GM20431 (cell line): ENCODE measurements at regions not wholly inside any gene's neighbourhood (a gene's known extent, or its start where the extent isn't known, plus 50 kb on each side); places are given as distances from the start of the nearest gene placed in this dataset.
"Not testable (repeated sequence)": the region's sequence is repeated elsewhere in the genome, so short reads cannot be mapped to it uniquely, and the experiment has no call there.

Experiments used
- in situ Hi-C: fragments of 300-500 bp; cut with MseI, MboI; formaldehyde crosslinking; loops from one replicate; pipeline ENCODE4 v1.15.0; 2020; ENCODE audit warnings: low sequenced_read_pairs; ENCODE audit not compliant: unreplicated experiment

DNA sequence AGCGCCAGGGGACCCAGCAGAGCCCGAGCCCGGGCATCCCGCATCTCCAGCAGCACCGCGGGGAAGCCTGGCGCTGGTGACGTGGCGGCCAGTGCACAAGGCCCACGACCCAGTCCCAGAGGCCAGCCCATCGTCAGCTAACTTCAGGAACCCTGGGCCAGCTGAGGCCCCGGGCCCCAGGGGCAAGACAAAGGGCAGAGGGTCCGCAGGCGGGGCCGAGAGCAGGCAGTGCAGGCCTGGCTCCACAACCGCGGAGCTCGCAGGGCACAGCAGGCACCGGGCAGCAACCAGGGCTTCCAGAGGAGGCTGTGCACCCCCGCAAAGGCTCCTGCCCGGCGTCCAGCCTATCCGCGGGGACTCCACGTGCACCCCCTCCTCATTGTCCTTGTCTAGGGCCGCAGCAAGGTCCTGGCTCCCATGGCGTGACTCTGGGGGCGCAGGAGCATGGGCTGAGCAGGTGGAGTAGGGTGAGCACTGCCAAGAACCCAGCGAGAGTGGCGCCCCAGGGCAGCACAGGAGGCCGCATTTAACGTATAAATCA lies 352.5 kb downstream of the KCNJ18 start:
- in situ Hi-C loops: not testable (repeated sequence)

DNA sequence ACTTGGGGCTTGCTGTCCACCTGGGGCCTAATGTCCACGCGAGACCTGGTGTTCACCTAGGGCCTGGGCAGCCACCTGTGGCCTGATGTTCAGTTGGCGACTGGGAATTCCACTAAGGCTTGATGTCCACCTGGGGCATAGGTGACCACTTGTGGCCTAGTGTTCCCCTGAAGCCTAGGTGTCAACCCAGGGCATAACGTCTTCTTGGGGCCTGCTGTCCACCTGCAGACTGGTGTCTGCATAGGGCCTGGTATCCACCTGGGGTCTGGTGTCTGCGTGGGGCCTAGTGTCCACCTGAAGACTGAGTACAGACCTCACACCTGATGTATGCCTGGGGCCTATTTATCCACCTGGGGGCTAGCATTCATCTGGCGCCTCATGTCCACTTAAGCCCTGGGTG lies 355.2 kb downstream of the KCNJ18 start:
- in situ Hi-C loops: not testable (repeated sequence)

DNA sequence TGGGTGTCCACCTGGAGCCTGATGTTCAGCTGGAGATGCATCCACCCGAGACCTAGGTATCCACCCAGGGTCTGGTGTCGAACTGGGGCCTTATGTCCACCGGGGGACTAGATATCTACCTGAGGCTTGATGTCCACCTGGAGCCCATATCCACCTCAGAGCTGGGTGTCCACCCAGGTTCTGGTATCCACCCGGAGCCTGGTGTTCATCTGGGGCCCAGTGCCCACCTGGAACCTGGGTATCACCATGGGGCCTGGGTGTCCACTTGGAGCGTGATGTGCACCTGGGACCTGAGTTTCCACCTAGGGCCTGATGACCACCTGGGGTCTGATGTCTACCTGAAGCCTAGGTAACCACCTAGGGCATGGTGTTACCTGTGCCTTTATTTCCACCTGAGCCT lies 355.9 kb downstream of the KCNJ18 start:
- in situ Hi-C loops: not testable (repeated sequence)

DNA sequence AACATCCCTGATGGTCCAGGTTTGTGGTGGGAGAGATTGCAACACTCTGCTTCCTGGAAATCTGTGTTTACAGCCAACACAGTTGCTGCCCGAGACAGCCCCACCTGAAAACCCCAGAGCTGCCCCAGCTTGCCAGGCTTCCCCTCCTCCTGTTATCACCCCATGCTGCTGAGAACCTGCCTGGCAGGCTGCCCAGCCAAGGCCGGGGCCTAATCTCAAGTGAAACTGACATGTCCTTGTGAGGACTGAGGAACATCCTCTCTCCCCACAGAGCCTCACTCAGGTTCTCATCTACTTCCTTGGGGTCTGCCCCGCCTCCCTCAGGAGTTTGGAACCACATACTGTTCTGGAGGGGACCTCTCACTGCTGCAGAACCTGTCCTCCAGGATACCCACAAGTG lies 358.4 kb downstream of the KCNJ18 start:
- in situ Hi-C loops: not testable (repeated sequence)

DNA sequence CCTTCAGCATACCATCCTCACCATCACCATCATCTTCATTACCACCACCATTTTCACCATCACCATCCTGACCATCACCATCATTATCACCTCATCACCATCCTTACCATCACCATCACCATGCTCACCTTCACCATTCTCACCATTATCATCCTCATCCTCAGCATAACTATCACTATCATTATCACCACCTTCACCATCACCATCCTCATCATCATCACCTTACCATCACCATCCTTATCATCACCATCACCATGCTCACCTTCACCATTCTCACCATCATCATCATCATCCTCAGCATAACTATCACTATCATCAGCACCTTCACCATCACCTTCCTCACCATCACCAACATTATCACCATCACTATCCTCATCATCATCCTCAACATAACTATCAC lies 360.4 kb downstream of the KCNJ18 start:
- in situ Hi-C loops: not testable (repeated sequence)

DNA sequence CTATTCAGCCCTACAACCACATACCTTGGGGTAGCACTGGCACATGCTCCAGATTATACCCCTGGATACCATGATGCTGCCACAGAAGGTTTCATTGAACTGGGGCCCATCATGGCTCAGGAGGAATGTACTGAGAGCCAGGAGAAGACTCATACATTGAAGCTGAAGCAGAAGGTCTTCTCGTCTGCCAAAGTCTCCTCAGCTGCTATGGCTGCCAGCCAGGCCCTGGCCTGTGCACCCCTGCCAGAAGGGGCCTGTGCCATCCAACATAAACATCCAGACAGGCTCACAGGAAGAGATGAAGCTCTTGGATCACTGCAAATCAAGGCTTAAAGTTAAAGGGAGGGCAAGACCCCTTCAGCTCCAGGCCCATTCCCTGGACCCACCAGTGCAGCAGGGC lies 364.2 kb downstream of the KCNJ18 start:
- in situ Hi-C loops: not testable (repeated sequence)

DNA sequence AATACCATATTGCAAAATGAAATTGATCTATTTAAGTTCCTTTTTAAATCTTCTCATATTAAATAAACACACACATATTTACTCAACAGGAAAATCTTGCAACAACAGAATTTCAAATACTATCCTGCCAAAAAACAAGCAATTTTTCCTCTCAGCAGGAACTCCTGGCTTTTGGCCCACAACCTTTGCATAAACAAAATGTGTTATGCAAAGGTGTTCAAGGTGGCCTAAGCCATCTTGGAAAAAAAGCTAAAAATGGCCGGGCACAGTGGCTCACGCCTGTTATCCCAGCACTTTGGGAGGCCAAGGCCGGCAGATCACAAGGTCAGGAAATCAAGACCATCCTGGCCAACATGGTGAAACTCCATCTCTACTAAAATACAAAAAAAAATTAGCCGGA lies 383.6 kb downstream of the KCNJ18 start:
- in situ Hi-C loops: not testable (repeated sequence)

DNA sequence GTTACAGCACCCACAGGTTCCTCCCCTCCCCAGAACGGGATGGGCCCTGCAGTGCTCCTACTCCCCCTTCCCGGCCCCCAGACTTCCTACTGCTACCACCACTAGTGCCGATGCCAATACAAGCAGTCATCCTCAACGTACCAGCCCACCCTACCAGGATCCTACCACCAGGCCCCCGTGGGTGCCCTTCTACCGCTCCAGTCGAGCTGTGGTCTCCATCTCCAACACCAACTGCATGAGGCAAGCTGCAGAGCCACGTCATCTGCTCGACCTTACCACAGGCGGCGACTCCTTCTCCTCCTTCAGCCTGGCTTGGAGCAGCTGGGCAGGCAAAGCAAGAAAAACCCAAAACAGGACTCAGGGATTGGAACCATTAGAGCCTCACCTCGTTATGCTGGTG lies 396.3 kb downstream of the KCNJ18 start:
- in situ Hi-C loops: not testable (repeated sequence)

DNA sequence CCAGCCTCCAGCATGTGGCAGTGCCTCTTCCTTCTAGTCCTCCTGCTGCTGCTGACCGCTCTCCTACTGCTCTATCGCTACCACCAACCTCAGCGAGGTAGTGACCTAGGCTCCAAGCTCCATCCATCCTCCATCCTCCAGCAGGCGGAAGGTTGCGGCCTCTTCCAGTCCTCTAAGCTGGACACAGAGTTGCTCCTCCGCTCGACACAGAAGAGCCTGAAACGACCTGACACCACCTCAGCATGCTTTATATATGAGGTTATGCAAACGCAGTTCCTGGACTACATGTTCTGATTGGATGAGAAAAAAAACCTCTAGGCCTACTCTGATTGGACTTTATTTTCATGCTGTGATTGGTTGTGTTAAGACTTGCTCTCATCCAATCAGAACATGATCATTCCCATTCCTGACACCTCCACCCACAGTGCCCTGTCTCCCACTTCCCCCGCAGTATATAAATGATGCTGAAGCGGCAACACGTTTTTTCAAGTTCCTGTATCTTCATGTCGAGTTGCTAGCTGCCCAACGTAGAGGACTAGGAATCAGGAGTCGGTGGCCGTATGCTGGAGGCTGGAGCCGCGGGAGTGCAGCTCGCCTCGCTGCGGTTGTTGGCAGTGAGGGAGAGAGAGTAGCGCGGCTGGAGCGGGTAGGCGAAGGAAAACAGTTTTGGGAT lies 398.1 kb downstream of the KCNJ18 start:
- in situ Hi-C loops: no loop called here

DNA sequence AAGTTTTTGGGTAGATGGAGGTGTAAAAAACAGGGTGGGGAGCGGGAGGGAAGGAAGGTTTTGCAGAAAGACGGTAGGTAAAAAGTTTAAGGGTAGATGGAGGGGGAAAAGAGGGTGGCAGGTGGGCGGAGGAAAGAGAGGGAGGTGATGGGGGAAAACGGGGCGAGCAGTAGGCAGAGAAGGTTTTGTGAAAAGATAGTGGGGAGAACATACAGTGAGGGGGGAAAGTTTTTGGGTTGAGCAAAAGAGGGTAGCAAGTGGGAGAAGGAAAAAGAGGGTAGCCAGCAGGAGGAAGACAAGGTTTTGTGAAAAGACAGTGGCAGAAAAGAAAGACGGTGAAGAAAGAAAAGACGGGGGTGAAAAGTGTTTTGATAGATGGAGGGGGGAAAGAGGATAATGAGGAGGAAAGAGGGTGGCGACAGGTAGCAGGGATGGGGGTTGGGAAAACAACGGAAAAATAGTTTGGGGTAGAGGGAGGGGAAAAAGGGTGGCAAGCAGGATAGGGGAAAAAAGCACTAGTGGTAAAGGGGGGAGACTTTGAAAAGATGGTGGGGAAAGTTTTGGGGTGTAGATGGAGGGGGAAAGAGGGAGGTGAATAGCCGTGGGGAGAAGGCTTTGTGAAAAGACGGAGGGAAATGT lies 398.8 kb downstream of the KCNJ18 start:
- in situ Hi-C loops: not testable (repeated sequence)

DNA sequence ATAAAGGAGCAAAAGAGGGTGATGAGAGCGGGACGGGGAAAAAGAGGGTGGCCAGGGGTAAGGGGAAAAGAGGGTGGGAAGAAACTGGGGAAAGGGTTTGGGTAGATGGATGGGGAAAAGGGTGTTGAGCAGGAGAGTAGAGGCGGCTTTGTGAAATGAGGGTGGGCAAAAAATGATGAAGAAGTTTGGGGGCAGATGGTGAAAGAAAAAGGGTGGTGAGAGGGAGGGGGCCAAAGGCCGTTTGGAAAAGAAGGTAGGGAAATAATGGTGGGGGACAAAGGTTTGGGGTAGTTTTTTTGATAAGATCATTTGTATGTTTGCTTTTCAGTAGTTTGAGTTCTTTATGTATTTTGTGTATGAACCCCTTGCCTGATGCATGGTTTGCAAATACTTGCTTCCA lies 399.5 kb downstream of the KCNJ18 start:
- in situ Hi-C loops: not testable (repeated sequence)

DNA sequence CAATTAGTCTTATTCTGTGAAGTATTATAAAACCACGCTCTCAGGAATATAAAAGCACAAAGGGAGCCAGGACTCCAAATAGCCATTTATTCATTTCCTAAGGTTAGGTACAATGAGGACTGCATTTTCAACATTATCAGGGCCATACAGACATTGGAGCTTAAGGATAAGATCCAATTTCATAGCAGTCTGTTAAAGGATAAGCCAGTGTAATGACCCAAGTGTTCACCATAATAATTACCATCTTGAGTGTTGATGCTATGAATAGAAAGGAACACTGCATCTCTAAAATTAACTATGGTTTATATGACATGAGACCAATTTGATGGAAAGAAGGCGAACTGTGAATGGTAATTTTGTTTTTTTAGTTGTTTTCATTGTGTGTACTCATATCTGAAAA lies 403.1 kb downstream of the KCNJ18 start:
- in situ Hi-C loops: not testable (repeated sequence)

DNA sequence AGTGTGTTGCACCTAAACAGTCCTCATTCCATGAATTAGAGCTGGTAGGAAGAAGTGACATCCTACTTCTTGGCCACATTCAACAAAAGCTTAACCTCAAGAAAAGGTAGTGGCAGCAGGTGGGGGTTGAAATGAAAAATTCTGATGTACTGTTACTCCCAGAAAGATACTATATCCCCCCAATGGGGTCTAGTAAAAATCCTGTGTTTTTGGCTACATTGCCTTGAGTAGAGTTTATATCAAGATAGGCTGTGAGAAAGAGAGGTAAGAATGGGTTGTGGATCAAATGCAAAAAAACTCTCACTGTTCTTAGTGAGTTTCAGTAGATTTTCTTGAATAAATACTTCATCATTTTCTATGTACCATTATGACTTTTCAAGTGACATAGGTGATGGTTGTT lies 407.3 kb downstream of the KCNJ18 start:
- in situ Hi-C loops: not testable (repeated sequence)

DNA sequence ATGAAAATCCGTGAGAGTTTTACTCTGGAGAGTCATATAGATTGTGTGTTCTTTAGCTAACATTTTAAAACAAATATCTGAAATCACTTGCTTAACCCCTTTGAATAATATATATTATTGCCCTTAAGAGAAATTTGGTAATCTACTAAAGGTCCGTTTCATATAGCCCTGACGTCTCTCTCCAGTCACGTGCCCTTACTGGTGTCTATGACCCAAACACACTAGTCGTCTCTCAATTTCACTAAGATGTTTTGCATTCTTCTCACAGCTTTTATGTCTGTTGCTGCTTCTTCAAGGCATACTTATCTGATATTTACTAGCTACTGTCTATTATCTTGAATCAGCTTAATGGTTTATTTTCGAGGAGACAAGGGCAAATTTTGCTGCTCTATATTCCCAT lies 409.9 kb downstream of the KCNJ18 start:
- in situ Hi-C loops: no loop called here

DNA sequence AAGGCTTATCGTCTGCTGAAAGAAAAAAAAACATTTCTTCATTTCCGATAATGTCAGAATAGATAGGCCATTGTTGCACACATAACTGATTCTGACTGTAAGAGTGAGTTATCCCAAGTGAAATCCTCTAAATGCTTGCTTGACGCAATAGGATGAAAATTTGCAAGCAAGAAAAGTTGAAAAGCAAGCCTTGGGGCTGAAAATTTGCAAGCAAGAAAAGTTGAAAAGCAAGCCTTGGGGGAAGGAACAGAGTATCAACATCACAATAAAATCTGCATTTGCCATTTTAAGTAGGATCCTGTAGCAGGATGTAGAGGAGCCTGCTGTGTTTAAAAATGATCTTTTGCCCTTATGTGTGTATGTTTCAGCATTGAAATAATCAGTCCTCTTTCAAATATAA lies 424.4 kb downstream of the KCNJ18 start:
- in situ Hi-C loops: not testable (repeated sequence)

DNA sequence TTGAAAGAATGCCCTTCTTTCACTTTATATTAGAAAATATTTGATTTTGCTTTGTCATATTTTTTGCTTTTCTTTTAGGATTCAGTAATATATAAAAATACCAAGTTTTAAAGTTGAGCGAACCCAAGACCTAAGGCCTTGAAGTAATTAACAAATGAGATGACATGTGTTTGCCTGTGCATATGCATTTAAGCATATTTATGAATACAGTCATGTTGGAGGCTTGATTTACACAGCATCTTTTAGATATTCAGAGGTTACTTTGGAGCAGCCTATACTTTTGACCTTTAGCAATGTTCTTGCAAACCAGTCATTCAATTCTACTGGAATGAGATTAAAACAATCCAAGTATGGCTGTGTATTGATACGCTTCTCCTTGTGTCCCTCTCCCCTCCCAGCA lies 425.1 kb downstream of the KCNJ18 start:
- in situ Hi-C loops: not testable (repeated sequence)

DNA sequence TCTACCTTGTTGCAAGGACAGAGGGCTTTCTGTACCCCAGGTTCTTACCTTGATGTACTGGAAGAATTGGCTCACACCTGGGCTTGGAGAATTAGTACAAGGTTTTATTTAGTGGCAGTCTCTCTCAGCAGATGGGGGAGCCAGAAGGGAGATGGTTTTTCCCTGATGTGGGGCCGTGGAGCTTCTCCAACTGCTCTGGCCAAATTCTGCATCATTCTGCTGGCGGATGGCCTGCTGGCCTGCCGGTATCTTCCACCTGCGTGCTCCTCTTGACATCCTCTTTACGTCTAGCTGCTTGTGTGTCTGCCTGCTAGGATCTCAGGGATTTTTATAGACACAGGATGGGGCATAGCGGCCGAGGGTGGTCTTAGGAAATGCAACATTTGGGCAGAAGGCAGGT lies 426.7 kb downstream of the KCNJ18 start:
- in situ Hi-C loops: not testable (repeated sequence)

DNA sequence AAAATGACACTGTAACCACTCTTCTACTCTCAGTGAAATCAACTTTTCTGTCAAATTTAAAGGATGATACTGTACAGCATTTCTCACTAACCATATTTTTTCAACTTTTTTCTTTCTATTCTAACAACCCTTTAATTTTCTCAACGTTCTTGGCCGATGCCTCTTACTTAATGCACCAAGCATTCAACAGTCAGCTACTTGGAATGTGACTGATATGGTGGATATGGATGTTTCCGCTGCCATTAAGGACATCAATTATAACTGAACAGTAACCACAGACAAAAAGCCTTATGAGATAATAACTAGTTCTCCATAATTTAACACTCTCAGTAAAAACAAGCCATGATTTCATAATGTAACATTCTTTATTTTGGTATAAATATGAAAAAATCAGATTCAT lies 427.4 kb downstream of the KCNJ18 start:
- in situ Hi-C loops: not testable (repeated sequence)

DNA sequence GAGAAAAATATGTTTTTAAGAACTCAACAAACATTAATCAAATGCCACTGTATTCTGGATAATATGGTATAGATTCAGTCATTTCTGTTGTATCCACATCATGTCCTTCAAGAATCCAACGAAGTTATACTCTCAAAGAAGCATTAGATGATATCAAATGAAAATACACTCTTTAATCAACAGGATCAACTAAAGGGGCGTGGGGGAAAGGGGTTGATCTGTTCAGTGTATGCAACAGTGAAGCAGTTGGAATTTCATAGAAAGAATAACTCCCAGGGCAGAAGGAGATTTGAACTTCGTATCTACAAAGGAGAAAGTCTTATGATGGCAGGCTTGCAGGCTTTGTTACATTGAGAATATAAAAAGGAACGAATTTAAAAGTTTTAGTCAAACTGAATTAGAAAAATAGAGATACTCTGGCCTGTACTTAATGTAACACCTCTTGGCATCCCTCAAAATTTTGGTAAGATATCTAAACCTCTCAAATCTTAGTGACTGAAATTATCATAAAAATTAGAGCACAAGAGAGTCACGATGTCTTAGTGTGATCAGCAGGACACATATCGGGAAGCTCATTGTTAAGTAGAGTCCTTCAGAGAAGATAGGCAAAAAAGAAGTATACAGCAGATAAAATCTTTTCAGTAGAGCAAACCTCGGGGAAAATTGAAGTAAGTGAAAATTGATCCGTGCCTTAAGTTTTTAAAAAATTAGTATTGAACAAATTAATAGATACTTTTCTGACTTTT lies 431.4 kb downstream of the KCNJ18 start:
- in situ Hi-C loops: no loop called here

DNA sequence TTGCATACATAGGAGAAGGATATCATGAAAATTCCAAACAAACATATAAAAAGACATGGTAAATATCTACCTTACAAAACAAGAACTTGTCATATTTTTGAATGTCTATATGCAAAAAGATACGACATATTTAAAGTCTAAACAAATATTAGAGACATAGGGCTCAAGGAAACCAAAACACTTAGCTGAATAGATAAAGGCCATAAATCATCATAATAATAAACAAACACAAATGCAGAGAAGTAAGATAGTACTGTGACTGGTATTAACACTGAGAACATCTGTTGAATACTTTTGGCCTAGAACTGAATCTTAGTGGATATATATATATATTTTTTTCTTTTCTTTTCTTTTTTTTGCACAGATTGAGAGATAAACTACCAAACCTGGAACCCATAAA lies 435.8 kb downstream of the KCNJ18 start:
- in situ Hi-C loops: no loop called here

DNA sequence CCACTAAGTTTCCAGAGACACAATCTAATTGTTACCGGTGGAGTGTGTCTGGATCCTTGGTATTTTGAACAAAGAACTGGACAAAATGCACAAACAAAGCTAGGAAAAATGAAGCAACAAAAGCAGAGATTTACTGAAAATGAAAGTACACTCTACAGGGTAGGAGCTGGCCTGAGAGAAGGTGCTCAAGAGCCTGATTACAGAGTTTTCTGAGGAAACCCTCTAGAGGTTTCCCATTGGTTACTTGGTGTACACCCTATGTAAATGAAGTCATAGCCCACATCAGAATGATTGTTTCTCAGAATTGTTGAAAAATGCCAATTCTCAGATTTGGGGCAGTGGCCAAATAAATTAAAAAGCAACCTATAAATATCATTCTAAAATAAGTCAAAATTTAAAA lies 436.4 kb downstream of the KCNJ18 start:
- in situ Hi-C loops: no loop called here
